Upper lobe of left lung (tissue), 4 donors: ENCODE measurements at regions not wholly inside any gene's neighbourhood (a gene's known extent, or its start where the extent isn't known, plus 50 kb on each side); places are given as distances from the start of the nearest gene placed in this dataset.

ENCODE experiments used
- EP300 ChIP-seq, 4 donors: sonication (generic); formaldehyde crosslinking; IDR thresholded peaks; one replicate each; pipeline ENCODE4 v1.5.1; 2017; ENCODE audit warnings: antibody characterized with exemption in 4 of 4, control low read depth in 2 of 4
- POLR2A ChIP-seq, 4 donors: fragments of 450-650 bp; IDR thresholded peaks; one replicate each; pipeline ENCODE4 v1.5.1; 2016 to 2017; ENCODE audit warnings: antibody characterized with exemption in 4 of 4, mild to moderate bottlenecking in 2 of 4
- POLR2AphosphoS5 ChIP-seq, 2 donors: sonication (generic); formaldehyde crosslinking; IDR thresholded peaks; one replicate each; pipeline ENCODE4 v1.5.1; 2017; ENCODE audit warnings: antibody characterized with exemption in 2 of 2
- TF ChIP-seq, protein P1 (sequence below), 6 experiments: fragments of 450-650 bp in 4 of 6; fragments of 200-600 bp in 2 of 6; sonication (generic) in 2 of 6; IDR thresholded peaks; one replicate each; pipeline ENCODE4 v1.5.1; 2016 to 2019; ENCODE audit warnings: antibody characterized with exemption in 6 of 6

GRCh38 chr3:27878014-27878383 lies 155.9 kb upstream of the EOMES start:
- TF ChIP-seq, protein P1, sequence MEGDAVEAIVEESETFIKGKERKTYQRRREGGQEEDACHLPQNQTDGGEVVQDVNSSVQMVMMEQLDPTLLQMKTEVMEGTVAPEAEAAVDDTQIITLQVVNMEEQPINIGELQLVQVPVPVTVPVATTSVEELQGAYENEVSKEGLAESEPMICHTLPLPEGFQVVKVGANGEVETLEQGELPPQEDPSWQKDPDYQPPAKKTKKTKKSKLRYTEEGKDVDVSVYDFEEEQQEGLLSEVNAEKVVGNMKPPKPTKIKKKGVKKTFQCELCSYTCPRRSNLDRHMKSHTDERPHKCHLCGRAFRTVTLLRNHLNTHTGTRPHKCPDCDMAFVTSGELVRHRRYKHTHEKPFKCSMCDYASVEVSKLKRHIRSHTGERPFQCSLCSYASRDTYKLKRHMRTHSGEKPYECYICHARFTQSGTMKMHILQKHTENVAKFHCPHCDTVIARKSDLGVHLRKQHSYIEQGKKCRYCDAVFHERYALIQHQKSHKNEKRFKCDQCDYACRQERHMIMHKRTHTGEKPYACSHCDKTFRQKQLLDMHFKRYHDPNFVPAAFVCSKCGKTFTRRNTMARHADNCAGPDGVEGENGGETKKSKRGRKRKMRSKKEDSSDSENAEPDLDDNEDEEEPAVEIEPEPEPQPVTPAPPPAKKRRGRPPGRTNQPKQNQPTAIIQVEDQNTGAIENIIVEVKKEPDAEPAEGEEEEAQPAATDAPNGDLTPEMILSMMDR (IDR thresholded peaks at IDR 0.05), result no peak
- no peak for TF ChIP-seq POLR2AphosphoS5 (IDR thresholded peaks at IDR 0.05)
- no peak for TF ChIP-seq POLR2A (IDR thresholded peaks at IDR 0.05)
- no peak for TF ChIP-seq EP300 (IDR thresholded peaks at IDR 0.05)
